ENCODE measurements at regions not wholly inside any gene's neighbourhood (a gene's known extent, or its start where the extent isn't known, plus 50 kb on each side); places are given as distances from the start of the nearest gene placed in this dataset.

DNA sequence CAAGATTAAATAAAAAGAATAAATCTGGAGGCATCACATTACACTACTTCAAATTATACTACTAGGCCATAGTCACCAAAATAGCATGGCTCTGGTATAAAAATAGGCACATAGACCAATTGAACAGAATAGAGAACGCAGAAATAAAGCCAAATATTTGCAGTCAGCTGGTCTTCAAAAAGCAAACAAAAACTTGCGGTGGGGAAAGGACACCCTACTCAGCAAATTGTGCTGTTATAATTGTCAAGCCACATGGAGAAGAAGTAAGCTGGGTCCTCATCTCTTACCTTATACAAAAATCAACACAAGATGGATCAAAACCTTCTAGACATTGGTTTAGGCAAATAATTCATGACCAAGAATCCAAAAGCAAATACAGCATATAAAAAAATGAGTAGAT lies 259.2 kb upstream of the SLITRK3 start:
- intact Hi-C loops (cut with DNase I) = no loop called here
- H3K27me3 ChIP-seq = no peaks in the 10 kb centered on the region
- H3K4me3 ChIP-seq (replicated peaks in 1 of 3) = no peak overlapping the region
- H3K4me1 ChIP-seq = no peaks in the 10 kb centered on the region
- no peaks in the 10 kb centered on the region for H3K9me3 ChIP-seq
- DNase-seq = no peak
- no peak overlapping the region for H3K27ac ChIP-seq
- 83 to 86% methylated on average over 2 of the region's 2 CpGs for WGBS, 2 donors
- no peak for TF ChIP-seq POLR2A (IDR thresholded peaks at IDR 0.05)
- TF ChIP-seq, protein P1, sequence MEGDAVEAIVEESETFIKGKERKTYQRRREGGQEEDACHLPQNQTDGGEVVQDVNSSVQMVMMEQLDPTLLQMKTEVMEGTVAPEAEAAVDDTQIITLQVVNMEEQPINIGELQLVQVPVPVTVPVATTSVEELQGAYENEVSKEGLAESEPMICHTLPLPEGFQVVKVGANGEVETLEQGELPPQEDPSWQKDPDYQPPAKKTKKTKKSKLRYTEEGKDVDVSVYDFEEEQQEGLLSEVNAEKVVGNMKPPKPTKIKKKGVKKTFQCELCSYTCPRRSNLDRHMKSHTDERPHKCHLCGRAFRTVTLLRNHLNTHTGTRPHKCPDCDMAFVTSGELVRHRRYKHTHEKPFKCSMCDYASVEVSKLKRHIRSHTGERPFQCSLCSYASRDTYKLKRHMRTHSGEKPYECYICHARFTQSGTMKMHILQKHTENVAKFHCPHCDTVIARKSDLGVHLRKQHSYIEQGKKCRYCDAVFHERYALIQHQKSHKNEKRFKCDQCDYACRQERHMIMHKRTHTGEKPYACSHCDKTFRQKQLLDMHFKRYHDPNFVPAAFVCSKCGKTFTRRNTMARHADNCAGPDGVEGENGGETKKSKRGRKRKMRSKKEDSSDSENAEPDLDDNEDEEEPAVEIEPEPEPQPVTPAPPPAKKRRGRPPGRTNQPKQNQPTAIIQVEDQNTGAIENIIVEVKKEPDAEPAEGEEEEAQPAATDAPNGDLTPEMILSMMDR (IDR thresholded peaks at IDR 0.05) = no peak
- no peaks in the 10 kb centered on the region for H3K36me3 ChIP-seq

DNA sequence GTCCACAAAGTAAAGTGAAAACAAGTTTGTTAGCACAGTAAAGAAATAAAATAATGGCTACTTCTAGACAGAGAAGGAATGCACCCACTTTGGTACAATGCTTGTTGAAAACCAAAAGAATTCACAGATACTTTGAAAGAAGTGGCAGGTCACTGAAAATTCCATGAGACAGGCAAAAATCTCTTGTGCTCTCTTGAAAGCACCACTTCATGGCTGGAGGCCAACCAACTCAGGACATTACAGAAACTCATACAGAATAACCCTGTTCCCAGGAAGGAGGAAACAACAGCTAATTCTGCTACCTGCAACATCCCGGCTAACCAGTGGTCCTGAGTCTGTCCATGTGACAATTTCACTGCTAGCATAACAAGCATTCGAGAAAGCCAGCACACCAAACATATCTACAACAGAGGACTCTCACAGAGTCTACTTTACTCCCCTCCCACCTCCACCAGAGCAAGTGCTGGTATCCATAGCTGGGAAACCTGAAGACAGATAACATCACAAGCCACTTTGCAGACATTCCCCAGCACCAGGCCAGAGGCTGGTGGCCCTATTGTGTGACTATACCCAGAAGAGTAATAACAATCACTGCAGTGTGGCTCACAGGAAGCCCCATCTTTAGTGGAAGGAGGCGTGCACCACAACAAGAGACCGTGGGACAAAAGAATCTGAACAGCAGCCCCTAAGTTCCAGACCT lies 255.3 kb upstream of the SLITRK3 start:
- no peaks in the 10 kb centered on the region for H3K36me3 ChIP-seq
- no peaks in the 10 kb centered on the region for H3K27me3 ChIP-seq
- no peak overlapping the region for H3K4me3 ChIP-seq (replicated peaks in 1 of 3)
- 42 to 54% methylated on average over 4 of the region's 4 CpGs for WGBS, 2 donors
- DNase-seq = no peak
- intact Hi-C loops (cut with DNase I) = no loop called here
- H3K27ac ChIP-seq = no peak overlapping the region
- TF ChIP-seq, protein P1 (IDR thresholded peaks at IDR 0.05) = no peak
- TF ChIP-seq POLR2A (IDR thresholded peaks at IDR 0.05) = no peak
- H3K9me3 ChIP-seq = no peaks in the 10 kb centered on the region
- H3K4me1 ChIP-seq = no peaks in the 10 kb centered on the region

DNA sequence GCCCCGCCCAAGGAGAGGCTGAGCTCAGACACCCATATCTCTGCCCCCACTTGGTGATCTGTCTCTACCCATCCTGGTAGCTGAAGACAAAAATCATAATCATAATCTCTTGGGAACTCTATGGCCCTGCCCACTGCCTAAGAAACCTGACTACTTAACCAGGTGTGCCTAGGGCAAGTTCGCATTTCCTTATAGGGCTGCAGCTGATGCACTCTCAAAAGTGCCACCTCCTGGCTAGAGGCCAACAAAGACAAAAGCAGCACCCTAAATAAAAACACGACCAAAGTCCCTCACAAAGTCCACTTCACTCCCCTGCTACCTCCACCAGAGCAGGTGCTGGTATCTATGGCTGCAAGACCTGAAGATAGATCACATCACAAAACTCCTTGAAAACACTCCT lies 250.4 kb upstream of the SLITRK3 start:
- intact Hi-C loops (cut with DNase I) = no loop called here

DNA sequence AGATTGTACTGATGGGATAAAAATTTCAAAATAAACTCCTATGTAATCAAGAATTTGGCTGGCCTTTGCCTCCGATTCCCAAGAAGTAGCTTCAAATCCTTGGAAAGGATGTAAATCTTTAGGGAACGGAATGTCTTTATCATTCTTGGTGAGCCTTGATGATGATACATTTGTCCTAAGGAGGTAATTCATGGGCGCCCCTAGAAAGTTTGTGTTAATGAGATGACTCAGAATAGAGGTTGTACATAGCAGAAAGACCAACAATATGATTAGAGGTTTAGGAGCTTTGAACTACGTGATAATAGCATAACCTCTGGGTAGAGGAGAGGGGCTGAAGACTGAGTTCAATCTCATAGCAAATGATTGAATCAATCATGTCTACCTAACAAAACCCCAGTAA lies 248.6 kb upstream of the SLITRK3 start:
- DNase-seq = no peak
- Histone ChIP-seq H3K27ac (no peak overlapping the region), H3K4me3 (replicated peaks in 1 of 3) (no peak overlapping the region), H3K9me3 (no peaks in the 10 kb centered on the region), H3K4me1 (no peaks in the 10 kb centered on the region), H3K36me3 (no peaks in the 10 kb centered on the region), H3K27me3 (no peaks in the 10 kb centered on the region)
- TF ChIP-seq, protein P1 (IDR thresholded peaks at IDR 0.05) = no peak
- no peak for TF ChIP-seq POLR2A (IDR thresholded peaks at IDR 0.05)
- WGBS, 2 donors = 80 to 97% methylated on average over 4 of the region's 4 CpGs
- intact Hi-C loops (cut with DNase I) = no loop called here

More for the DNA sequence above, 250.4 kb upstream of the SLITRK3 start:
- Histone ChIP-seq H3K36me3 (no peaks in the 10 kb centered on the region), H3K9me3 (no peaks in the 10 kb centered on the region), H3K4me3 (replicated peaks in 1 of 3) (no peak overlapping the region), H3K27me3 (no peaks in the 10 kb centered on the region), H3K4me1 (no peaks in the 10 kb centered on the region), H3K27ac (no peak overlapping the region)
- no peak for TF ChIP-seq POLR2A (IDR thresholded peaks at IDR 0.05)
- TF ChIP-seq, protein P1 (IDR thresholded peaks at IDR 0.05) = no peak
- 77 to 92% methylated on average over 3 of the region's 3 CpGs for WGBS, 2 donors
- DNase-seq = no peak

DNA sequence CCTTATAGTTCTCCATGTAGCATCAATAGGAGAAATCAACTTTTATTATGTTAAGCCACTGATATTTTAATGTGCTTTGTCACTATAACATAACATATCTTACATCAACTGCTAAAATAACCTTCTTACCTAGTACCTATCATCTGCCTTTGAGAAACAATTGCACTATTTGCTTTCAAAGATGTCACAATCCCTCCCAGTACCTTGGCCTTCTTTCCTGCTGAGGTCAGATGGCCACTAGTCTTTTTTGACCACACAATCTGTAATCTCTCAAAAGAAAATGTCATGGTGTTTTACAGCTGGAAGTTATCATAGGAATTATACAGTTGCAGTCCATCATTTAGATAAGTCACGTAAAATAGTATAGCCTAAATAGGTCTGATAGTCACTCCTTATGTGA lies 247.5 kb upstream of the SLITRK3 start:
- Histone ChIP-seq H3K27me3 (no peaks in the 10 kb centered on the region), H3K27ac (no peak overlapping the region), H3K4me3 (replicated peaks in 1 of 3) (no peak overlapping the region), H3K4me1 (no peaks in the 10 kb centered on the region), H3K36me3 (no peaks in the 10 kb centered on the region), H3K9me3 (no peaks in the 10 kb centered on the region)
- intact Hi-C loops (cut with DNase I) = no loop called here
- no peak for TF ChIP-seq POLR2A (IDR thresholded peaks at IDR 0.05)
- TF ChIP-seq, protein P1 (IDR thresholded peaks at IDR 0.05) = no peak
- DNase-seq = no peak
- WGBS, 2 donors = 91 to 97% methylated on average over 1 of the region's 1 CpG

All from thyroid gland (tissue), 4 donors.